ENCODE measurements at regions not wholly inside any gene's neighbourhood (a gene's known extent, or its start where the extent isn't known, plus 50 kb on each side); places are given as distances from the start of the nearest gene placed in this dataset.

DNA sequence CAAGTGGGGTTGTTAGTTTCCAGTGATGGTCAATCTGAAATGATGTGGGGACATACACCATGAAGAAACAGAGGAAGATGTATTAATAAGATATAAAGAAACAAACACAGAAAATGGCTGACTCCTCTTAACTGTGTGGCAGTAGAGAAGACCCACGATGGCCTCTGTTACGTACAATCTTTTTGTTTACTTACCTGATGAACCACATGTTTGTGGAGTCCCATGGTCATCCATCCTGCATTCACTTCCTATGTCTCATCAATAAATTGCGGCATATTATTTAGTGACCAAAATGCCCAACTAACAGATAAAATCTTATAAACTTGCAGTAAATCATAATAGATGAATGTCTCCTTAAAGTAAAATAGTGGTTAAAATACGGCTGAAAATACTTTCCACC is 740.1 kb upstream of the LINC00305 start:
- CTCF ChIA-PET = no interaction called here
- POLR2A ChIA-PET = no interaction called here
- TF ChIP-seq, protein P1, sequence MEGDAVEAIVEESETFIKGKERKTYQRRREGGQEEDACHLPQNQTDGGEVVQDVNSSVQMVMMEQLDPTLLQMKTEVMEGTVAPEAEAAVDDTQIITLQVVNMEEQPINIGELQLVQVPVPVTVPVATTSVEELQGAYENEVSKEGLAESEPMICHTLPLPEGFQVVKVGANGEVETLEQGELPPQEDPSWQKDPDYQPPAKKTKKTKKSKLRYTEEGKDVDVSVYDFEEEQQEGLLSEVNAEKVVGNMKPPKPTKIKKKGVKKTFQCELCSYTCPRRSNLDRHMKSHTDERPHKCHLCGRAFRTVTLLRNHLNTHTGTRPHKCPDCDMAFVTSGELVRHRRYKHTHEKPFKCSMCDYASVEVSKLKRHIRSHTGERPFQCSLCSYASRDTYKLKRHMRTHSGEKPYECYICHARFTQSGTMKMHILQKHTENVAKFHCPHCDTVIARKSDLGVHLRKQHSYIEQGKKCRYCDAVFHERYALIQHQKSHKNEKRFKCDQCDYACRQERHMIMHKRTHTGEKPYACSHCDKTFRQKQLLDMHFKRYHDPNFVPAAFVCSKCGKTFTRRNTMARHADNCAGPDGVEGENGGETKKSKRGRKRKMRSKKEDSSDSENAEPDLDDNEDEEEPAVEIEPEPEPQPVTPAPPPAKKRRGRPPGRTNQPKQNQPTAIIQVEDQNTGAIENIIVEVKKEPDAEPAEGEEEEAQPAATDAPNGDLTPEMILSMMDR (IDR thresholded peaks at IDR 0.05; ENCODE audit: insufficient read depth, low read depth, low read length) = no peak
- DNase-seq (ENCODE audit: low read depth) = no peak
- no peaks in the 10 kb centered on the region for H3K27me3 ChIP-seq (ENCODE audit: control insufficient read depth, insufficient read depth, low read length)
- H3K36me3 ChIP-seq (ENCODE audit: control insufficient read depth, insufficient read depth, low read length) = no peaks in the 10 kb centered on the region
- H3K4me3 ChIP-seq (ENCODE audit: low read depth, low read length) = no peak overlapping the region

DNA sequence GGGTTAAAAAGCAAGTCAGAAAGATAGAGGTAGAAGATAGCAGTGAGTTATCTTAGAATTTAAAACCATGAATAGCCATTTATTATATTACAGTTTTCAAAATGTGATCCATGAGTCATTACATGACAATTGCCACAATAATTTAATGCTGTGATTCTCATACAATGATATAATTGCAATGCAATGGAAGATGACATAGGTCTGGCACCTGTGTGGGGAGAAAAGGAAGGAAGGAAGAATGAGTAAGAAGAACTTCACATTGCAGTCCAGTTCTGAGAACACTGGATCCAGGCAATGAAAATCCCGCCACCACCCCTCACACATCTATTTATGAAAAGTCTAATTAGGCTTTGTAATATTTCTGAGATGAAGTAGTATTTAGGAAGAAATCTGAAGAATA is 738.1 kb upstream of the LINC00305 start:
- DNase-seq (ENCODE audit: low read depth) = no peak
- CTCF ChIA-PET = no interaction called here
- no peaks in the 10 kb centered on the region for H3K27me3 ChIP-seq (ENCODE audit: control insufficient read depth, insufficient read depth, low read length)
- TF ChIP-seq, protein P1 (IDR thresholded peaks at IDR 0.05; ENCODE audit: insufficient read depth, low read depth, low read length) = no peak
- POLR2A ChIA-PET = no interaction called here
- no peaks in the 10 kb centered on the region for H3K36me3 ChIP-seq (ENCODE audit: control insufficient read depth, insufficient read depth, low read length)
- no peak overlapping the region for H3K4me3 ChIP-seq (ENCODE audit: low read depth, low read length)

DNA sequence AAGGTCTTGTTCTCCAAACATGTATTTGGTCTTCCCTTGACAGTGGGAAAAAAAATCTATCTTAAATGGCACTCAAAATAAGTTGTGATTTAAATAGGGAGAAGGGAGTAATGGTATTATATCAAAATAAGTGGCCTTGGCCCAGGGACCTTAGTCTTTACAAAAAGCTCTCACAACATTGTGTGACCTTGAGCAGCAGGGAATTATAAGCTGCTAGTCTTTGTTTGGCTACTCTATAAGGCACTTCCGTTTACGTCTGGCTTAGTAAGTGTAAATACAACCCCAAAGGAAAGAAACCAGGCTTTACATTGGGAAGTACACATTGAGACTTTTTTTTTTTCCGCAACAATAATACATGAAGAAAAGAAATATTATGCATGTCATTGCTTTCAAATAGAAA is 734.0 kb upstream of the LINC00305 start:
- CTCF ChIA-PET = no interaction called here

DNA sequence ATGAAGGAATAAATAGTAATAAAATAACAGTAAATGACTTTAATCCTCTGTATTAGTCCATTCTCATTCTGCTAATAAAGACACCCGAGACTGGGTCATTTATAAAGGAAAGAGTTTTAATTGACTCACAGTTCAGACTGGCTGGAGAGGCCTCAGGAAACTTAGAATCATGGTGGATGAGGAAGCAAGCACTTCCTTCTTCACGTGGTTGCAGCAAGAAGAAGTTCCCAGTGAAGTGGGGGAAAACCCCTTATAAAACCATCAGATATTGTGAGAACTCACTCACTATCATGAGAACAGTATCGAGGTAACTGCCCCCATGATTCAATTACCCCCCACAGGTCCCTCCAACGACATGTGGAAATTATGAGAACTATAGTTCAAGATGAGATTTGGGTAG is 727.9 kb upstream of the LINC00305 start:
- H3K36me3 ChIP-seq (ENCODE audit: control insufficient read depth, insufficient read depth, low read length) = no peaks in the 10 kb centered on the region
- no peak overlapping the region for H3K4me3 ChIP-seq (ENCODE audit: low read depth, low read length)
- DNase-seq (ENCODE audit: low read depth) = no peak
- no peaks in the 10 kb centered on the region for H3K27me3 ChIP-seq (ENCODE audit: control insufficient read depth, insufficient read depth, low read length)
- ChIA-PET CTCF (no interaction called here), POLR2A (no interaction called here)
- TF ChIP-seq, protein P1 (IDR thresholded peaks at IDR 0.05; ENCODE audit: insufficient read depth, low read depth, low read length) = no peak

More for the DNA sequence above, 734.0 kb upstream of the LINC00305 start:
- TF ChIP-seq, protein P1 (IDR thresholded peaks at IDR 0.05; ENCODE audit: insufficient read depth, low read depth, low read length) = no peak
- POLR2A ChIA-PET = no interaction called here
- DNase-seq (ENCODE audit: low read depth) = no peak
- H3K27me3 ChIP-seq (ENCODE audit: control insufficient read depth, insufficient read depth, low read length) = no peaks in the 10 kb centered on the region
- no peaks in the 10 kb centered on the region for H3K36me3 ChIP-seq (ENCODE audit: control insufficient read depth, insufficient read depth, low read length)
- no peak overlapping the region for H3K4me3 ChIP-seq (ENCODE audit: low read depth, low read length)

DNA sequence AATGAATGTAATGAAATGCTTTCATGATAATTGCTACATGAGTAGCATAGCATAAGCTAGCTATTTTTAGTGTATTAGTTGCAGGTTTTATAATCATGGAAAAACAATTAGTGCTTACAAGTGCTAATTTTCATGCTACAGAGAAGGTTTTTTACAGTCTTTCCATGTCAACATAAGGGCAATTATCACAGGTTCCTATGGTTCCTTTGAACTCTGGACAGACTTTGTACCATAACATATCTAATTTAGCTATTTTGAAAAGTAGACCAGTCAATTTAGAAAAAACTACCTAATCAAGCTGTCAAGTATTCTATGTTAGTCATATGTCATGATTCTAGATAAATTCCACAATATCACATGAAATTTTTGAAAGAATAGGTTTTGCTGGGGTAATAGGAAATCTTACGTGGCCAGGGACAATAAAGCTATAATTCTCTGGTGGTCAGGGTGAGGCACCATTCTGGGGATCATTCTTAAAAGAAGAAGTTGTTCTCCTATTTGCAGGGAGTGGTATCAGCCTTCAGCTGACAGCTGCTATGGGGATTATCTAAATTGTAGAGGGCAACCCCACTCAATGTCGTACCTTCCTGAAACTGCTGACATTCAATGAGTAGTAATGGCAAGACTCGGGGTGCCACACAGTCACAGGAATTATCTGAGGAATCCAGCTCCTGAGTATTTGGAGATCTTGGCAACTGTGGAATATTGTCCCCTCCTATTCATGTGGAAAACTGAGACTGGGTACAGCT is 724.0 kb upstream of the LINC00305 start:
- POLR2A ChIA-PET = no interaction called here
- no peaks in the 10 kb centered on the region for H3K27me3 ChIP-seq (ENCODE audit: control insufficient read depth, insufficient read depth, low read length)
- TF ChIP-seq, protein P1 (IDR thresholded peaks at IDR 0.05; ENCODE audit: insufficient read depth, low read depth, low read length) = no peak
- CTCF ChIA-PET = no interaction called here
- no peak for DNase-seq (ENCODE audit: low read depth)
- H3K36me3 ChIP-seq (ENCODE audit: control insufficient read depth, insufficient read depth, low read length) = no peaks in the 10 kb centered on the region
- H3K4me3 ChIP-seq (ENCODE audit: low read depth, low read length) = no peak overlapping the region
